ENCODE measurements at regions not wholly inside any gene's neighbourhood (a gene's known extent, or its start where the extent isn't known, plus 50 kb on each side); places are given as distances from the start of the nearest gene placed in this dataset.

DNA sequence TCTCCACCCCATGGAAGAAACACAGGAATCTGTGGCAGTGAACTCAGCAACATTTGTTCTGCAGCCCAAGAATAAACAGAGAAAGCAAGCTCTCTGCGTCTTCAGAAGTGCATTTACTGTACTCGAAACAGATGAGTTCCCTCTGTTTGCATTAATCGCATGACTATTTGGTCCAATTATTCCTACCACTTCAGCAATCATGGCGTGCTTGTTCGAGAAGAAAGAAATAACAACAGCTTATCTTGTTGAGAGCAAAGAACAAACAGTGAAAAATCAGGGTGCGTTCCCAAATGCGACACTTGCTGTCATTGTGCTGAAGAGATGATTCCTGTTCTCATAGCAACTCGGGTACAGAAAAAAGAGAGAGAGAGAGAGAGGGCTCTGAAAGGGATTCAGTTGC lies 445.3 kb upstream of the MAF start:
- TF ChIP-seq POLR2AphosphoS5 (IDR thresholded peaks at IDR 0.05; ENCODE audit: borderline replicate concordance, low read depth, low read length) = no peak
- TF ChIP-seq EZH2 (IDR thresholded peaks at IDR 0.05) = no peak
